ENCODE measurements at regions not wholly inside any gene's neighbourhood (a gene's known extent, or its start where the extent isn't known, plus 50 kb on each side); places are given as distances from the start of the nearest gene placed in this dataset.
A peak's percentile ranks its signal among the peaks of the same experiment; 100 is the strongest.

GRCh38 chr1:55346586-55346985 lies 131.4 kb upstream of the USP24 start:
- no peak for DNase-seq (ENCODE audit: low read depth, low spot score)
- in situ Hi-C loops (cut with HindIII; ENCODE audit: low pct_unique_long_range_greater_than_20kb, low sequenced_read_pairs): no loop called here

- in situ Hi-C loops (cut with HindIII; ENCODE audit: low pct_unique_long_range_greater_than_20kb, low sequenced_read_pairs): no loop called here
- no peak for DNase-seq (ENCODE audit: low read depth, low spot score)
Observed at GRCh38 chr1:55339681-55340080, 124.5 kb upstream of the USP24 start.

- in situ Hi-C loops (cut with HindIII; ENCODE audit: low pct_unique_long_range_greater_than_20kb, low sequenced_read_pairs): no loop called here
- DNase-seq (ENCODE audit: low read depth, low spot score): no peak
Observed at GRCh38 chr1:55338448-55338820, 123.3 kb upstream of the USP24 start.

- DNase-seq (ENCODE audit: low read depth, low spot score): peak; percentile 76
- in situ Hi-C loops (cut with HindIII; ENCODE audit: low pct_unique_long_range_greater_than_20kb, low sequenced_read_pairs): no loop called here
Observed at GRCh38 chr1:55337801-55338447, 122.8 kb upstream of the USP24 start.

GRCh38 chr1:55334797-55335196 lies 119.6 kb upstream of the USP24 start:
- in situ Hi-C loops (cut with HindIII; ENCODE audit: low pct_unique_long_range_greater_than_20kb, low sequenced_read_pairs): no loop called here

GRCh38 chr1:55334160-55334559 lies 119.0 kb upstream of the USP24 start:
- in situ Hi-C loops (cut with HindIII; ENCODE audit: low pct_unique_long_range_greater_than_20kb, low sequenced_read_pairs): no loop called here
- no peak for DNase-seq (ENCODE audit: low read depth, low spot score)

More at GRCh38 chr1:55334797-55335196, 119.6 kb upstream of the USP24 start:
- no peak for DNase-seq (ENCODE audit: low read depth, low spot score)

GRCh38 chr1:55333461-55333860 lies 118.3 kb upstream of the USP24 start:
- no peak for DNase-seq (ENCODE audit: low read depth, low spot score)

GRCh38 chr1:55331351-55331750 lies 116.2 kb upstream of the USP24 start:
- DNase-seq (ENCODE audit: low read depth, low spot score): no peak
- in situ Hi-C loops (cut with HindIII; ENCODE audit: low pct_unique_long_range_greater_than_20kb, low sequenced_read_pairs): no loop called here

More at GRCh38 chr1:55333461-55333860, 118.3 kb upstream of the USP24 start:
- in situ Hi-C loops (cut with HindIII; ENCODE audit: low pct_unique_long_range_greater_than_20kb, low sequenced_read_pairs): no loop called here

GRCh38 chr1:55329808-55330432 lies 114.8 kb upstream of the USP24 start:
- no peak for DNase-seq (ENCODE audit: low read depth, low spot score)
- in situ Hi-C loops (cut with HindIII; ENCODE audit: low pct_unique_long_range_greater_than_20kb, low sequenced_read_pairs): no loop called here

GRCh38 chr1:55329091-55329490 lies 113.9 kb upstream of the USP24 start:
- in situ Hi-C loops (cut with HindIII; ENCODE audit: low pct_unique_long_range_greater_than_20kb, low sequenced_read_pairs): no loop called here

GRCh38 chr1:55326496-55327243 lies 111.5 kb upstream of the USP24 start:
- in situ Hi-C loops (cut with HindIII; ENCODE audit: low pct_unique_long_range_greater_than_20kb, low sequenced_read_pairs): no loop called here
- DNase-seq (ENCODE audit: low read depth, low spot score): no peak

More at GRCh38 chr1:55329091-55329490, 113.9 kb upstream of the USP24 start:
- DNase-seq (ENCODE audit: low read depth, low spot score): peak; percentile 27

- DNase-seq (ENCODE audit: low read depth, low spot score): no peak
- in situ Hi-C loops (cut with HindIII; ENCODE audit: low pct_unique_long_range_greater_than_20kb, low sequenced_read_pairs): no loop called here
Observed at GRCh38 chr1:55323760-55324159, 108.6 kb upstream of the USP24 start.

- DNase-seq (ENCODE audit: low read depth, low spot score): no peak
Observed at GRCh38 chr1:55322842-55323241, 107.7 kb upstream of the USP24 start.

GRCh38 chr1:55321942-55322341 lies 106.8 kb upstream of the USP24 start:
- in situ Hi-C loops (cut with HindIII; ENCODE audit: low pct_unique_long_range_greater_than_20kb, low sequenced_read_pairs): no loop called here
- DNase-seq (ENCODE audit: low read depth, low spot score): no peak

More at GRCh38 chr1:55322842-55323241, 107.7 kb upstream of the USP24 start:
- in situ Hi-C loops (cut with HindIII; ENCODE audit: low pct_unique_long_range_greater_than_20kb, low sequenced_read_pairs): no loop called here

- DNase-seq (ENCODE audit: low read depth, low spot score): no peak
- in situ Hi-C loops (cut with HindIII; ENCODE audit: low pct_unique_long_range_greater_than_20kb, low sequenced_read_pairs): no loop called here
Observed at GRCh38 chr1:55320891-55321290, 105.7 kb upstream of the USP24 start.

GRCh38 chr1:55318116-55318817 lies 103.1 kb upstream of the USP24 start:
- in situ Hi-C loops (cut with HindIII; ENCODE audit: low pct_unique_long_range_greater_than_20kb, low sequenced_read_pairs): no loop called here

GRCh38 chr1:55317673-55318072 lies 102.5 kb upstream of the USP24 start:
- in situ Hi-C loops (cut with HindIII; ENCODE audit: low pct_unique_long_range_greater_than_20kb, low sequenced_read_pairs): no loop called here
- no peak for DNase-seq (ENCODE audit: low read depth, low spot score)

More at GRCh38 chr1:55318116-55318817, 103.1 kb upstream of the USP24 start:
- peak; percentile 43 for DNase-seq (ENCODE audit: low read depth, low spot score)

Data from SK-MEL-5 (cell line).